Hematopoietic multipotent progenitor cell treated with erythropoietin and hydrocortisone succinate and interleukin-3 and kit ligand, for 4 days (in vitro differentiated cells): ENCODE measurements at regions not wholly inside any gene's neighbourhood (a gene's known extent, or its start where the extent isn't known, plus 50 kb on each side); places are given as distances from the start of the nearest gene placed in this dataset.
"Not testable (repeated sequence)": the region's sequence is repeated elsewhere in the genome, so short reads cannot be mapped to it uniquely, and the experiment has no call there.

Source experiments
- DNase-seq: peaks from one replicate; pipeline ENCODE4 v3.0.0-alpha.2; 2015

DNA sequence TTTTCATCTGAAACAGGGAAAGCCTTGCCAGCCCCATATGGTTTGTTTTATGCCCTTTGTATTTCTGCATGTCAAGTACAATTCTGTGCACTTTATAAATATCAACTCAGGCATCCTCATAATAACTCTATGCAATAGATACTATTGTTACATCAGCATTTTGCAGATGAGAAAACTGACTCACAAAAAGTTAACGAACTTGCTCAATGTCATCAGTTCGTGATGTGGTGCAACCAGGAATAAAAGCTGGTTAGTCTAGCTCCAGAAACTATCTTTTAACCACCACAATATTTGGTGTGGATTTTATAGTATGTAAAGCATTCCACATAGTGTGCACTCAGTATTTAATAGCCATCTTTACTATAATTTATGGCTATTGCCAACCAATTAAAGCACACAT is 134.9 kb downstream of the MRPS30 start:
- no peak for DNase-seq

DNA sequence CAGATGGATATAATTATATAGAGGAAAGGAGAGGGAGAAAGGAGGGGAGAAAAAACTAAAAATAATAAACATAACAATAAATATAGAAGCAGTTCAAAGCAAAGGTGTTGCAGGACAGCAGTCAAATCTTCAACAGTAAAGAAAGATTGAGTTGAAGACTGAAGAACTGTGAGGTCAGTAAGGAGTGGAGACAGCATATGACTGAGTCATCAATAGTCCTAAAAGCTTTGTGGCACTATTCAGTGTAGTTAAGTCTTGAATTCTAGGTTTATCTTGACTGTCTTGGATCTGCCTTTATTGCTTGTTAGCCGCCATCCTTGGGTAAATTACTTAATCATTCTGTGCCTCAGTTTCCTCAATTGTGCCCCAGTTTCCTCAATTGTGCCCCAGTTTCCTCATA is 137.0 kb downstream of the MRPS30 start:
- no peak for DNase-seq

DNA sequence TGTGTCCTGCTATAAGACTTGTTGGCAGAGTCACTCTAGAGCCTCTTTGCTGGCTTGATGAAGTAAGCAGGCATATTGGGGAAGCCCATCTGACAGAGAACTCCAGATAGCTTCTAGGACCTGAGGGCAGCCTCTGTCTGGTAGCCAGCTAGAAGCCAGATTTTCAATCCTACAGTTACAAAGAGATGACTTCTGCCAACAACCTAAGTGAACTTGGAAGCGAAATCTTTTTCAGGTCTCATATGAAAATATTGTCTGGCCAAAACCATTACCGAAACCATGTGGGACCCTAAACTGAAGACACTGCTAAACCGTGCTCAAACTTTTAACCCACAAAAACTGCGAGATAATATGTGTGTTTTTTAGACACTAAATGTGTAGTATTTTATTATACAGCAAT is 140.9 kb downstream of the MRPS30 start:
- no peak for DNase-seq

DNA sequence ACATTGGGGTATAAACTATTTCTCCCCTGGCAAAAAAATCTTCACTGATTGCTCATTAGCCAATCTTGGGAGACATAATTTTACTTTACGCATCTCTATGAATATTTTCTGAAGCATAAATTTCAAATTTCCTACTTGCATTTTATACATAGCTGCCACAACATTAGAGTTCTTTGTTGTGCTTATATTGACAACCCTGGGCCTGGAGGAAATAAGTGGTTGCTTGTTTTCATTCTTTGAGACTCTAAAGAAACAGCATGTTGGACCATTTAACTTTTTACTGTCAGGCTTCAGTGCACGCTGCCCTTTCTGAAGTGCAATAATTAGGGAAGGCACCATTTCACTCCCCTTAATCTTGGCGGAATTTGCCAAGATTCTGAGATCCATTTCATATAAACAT is 142.6 kb downstream of the MRPS30 start:
- DNase-seq: no peak

DNA sequence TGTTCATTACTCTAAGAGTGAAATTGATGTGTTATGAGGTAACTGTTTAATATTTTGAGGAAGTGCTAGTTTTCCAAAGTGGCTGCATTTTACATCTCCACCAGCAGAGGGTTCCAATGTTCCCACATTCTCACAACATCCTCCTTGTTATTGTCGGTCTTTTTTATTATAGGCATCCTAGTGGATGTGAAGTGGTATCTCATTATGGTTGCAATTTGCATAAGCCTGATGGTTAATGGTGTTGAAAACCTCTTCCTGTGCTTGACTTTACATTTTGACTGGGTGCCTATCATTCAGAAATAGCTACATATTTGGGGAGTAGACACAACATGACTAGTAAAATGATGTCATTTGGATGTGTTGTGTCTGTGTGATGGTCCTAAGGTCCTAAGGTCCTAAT is 143.6 kb downstream of the MRPS30 start:
- peak; percentile 65 for DNase-seq

DNA sequence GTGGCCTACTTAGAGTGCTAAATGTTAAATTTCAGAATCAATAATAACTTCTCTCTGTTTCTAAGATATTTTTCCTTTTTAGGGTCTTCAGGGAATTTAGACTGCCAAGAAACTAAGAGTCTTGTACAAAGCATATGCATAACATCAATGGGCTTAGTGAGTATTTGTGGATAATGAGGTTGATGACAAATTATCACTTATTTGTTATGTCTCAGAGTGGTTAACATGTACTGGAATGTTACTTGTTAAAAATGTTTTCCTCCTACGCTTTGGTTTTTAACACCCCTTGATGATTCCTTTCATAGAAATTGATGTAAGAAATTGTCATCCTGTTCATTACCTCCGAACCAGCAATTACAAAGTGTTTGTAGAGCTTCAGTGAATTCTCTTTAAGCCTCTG is 144.3 kb downstream of the MRPS30 start:
- no peak for DNase-seq

DNA sequence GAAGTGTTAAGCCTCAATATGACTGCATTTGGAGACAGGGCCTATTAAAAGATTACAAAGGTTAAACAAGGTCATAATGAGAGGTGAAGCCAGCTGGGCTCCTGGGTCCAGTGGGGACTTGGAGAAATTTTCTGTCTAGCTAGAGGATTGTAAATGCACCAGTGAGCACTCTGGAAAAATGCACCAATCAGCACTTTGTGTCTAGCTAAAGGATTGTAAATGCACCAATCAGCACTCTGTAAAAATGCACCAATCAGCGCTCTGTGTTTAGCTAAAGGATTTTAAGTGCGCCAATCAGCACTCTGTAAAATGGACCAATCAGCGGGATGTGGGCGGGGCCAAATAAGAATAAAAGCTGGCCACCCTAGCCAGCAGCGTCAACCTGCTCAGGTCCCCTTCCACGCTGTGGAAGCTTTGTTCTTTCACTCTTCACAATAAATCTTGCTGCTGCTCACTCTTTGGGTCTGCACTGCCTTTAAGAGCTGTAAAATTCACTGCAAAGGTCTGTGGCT is 150.3 kb downstream of the MRPS30 start:
- not testable (repeated sequence) for DNase-seq

DNA sequence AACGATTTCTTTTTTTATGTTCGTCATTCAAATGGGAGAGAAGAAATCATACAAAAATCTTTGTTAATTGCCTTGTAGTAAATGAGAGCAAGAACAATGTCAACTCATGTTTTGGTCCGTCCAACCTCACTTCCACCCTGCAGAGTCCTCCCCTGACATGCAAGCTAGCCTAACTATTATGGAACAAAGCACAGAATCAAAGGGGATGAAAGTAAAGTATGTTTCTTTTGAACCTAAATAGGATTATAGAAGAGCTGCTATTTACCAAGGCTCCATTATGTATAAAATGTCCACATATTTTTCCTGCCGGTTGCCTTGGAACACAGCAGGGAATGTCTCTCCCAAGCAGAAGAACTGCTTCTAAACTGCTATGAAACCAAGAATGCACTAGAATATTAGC is 161.1 kb downstream of the MRPS30 start:
- no peak for DNase-seq

DNA sequence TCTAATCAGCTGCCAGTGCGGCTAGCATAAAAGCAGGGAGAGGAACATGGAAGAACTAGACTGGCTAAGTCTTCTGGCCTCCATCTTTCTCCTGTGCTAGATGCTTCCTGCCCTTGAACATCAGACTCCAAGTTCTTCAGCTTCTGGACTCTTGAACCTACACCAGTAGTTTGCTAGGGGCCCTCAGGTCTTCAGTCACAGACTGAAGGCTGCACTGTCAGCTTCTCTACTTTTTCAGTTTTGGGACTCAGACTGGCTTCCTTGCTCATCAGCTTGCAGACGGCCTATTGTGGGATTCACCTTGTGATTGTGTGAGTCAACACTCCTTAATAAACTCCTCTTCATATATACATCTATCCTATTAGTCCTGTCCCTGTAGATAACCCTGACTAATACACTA is 162.2 kb downstream of the MRPS30 start:
- DNase-seq: not testable (repeated sequence)

DNA sequence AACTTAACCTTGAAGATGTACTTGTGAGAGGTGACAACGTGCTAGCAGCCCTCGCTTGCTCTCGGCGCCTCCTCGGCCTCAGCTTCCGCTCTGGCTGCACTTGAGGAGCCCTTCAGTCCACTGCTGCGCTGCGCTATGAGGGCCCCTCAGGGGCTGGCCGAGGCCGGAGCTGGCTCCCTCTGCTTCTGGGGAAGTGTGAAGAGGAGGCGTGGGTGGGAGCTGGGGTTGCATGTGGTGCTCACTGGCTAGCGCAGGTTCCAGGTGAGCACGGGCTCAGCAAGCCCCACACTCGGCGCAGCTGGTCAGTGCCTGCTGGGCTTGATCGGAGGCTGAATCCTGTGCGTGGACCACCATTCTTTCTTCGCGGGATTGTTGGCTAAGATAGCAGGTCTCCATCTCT is 166.1 kb downstream of the MRPS30 start:
- DNase-seq: no peak

DNA sequence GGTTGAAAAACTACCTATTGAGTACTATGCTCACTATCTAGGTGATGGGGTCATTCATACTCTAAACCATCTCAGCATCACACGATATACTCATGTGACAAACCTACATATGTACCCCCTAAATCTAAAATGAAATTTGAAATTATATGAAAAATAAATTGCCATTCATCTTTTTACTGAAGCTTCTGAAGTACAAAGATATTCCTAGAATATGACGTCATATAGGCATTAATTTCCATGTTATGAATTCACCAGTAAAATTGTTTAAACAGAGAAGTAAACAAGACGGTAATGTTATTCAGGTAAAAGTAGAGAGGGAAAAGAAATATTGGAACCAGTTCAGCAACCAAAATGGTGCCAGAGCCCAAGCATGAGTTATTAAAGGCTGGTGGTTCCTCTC is 173.0 kb downstream of the MRPS30 start:
- no peak for DNase-seq

DNA sequence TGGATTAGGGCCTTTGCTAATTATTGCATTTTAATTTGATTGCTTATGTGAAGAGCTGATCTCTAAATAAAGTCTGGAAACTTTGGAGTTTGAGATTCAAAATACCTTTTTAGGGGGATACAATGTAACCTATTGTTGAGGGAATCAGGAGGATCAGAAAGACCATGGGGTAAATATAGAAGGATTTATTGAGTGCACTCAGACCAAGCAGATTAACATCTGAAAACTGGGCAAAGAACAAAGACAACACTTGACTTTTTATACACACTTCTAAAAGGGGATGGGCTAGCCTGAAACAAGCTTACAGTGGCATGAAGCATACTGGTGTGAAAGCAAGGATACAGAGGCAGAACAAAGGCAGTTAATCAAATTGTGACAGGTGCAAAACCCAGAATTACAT is 174.3 kb downstream of the MRPS30 start:
- DNase-seq: no peak

DNA sequence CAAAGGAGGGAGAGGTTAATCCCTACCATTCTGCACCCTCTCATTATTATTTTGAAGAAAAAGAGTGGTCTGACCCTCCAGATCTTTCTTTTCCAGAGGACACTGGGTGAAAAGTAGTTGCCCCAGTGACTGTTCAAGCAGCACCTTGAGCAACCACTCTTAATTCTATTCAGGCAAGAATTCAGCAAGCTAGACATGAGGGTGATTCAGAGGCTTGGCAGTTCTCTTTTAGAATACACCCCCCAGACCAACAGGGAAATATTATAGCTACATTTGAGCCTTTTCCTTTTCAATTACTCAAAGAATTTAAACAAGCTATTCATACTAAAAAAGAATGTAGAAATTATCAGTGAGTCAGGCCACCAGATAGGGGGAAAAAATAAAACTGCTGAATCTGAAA is 178.3 kb downstream of the MRPS30 start:
- no peak for DNase-seq

DNA sequence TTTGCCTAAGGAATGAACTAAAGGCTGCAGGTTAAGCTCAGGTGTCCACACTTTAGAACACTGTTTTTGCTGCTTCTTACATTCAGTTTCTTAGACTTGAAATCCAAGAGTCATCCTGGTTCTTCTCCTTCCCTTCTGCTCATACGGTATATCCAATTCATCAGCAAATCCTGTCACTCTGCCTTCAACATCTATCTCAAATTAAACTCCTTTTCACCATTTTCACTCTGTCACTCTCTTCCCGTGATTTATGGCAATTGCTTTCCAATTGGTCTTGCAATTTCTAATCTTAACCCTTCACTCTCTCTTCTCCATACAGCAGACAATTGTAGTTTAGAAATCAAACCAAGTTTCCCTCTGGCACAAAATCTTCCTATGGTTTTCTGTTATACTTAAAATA is 182.9 kb downstream of the MRPS30 start:
- no peak for DNase-seq

DNA sequence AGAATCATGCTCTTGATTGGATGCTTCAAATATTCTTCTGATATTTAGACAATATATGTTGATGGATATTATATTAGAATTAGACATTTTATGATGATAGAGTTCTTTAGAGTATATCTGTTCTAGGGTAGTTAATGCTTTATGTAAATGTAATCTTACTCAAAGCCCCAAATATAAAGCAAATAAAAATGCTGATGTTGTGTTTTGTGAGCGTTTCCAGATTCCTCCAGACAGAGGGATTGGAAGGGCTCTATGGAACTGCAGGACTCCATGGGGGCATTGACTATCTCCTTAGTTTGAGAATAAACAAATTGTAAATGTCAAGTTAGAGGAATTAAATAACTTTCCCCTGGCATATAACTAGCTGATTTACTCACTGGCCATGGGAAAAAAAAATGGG is 184.5 kb downstream of the MRPS30 start:
- no peak for DNase-seq

DNA sequence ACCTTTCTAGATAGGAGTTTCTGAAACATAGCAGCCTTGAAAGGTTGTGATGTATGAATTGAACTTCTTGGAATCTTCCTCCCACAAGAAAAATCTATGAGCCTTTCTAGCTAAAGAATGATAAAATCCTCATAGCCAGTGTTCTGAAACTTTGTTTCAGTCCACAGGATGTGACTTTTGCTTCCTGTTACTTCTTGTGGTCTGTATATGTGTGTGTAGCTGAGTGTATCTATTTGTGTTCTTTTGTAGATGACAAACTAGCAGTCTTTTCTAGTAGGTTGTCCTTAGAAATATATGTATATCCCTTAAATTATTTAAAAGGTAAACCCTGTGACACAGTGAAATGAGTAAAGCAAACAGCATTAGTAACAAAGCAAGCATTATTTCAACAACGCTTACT is 188.8 kb downstream of the MRPS30 start:
- no peak for DNase-seq

DNA sequence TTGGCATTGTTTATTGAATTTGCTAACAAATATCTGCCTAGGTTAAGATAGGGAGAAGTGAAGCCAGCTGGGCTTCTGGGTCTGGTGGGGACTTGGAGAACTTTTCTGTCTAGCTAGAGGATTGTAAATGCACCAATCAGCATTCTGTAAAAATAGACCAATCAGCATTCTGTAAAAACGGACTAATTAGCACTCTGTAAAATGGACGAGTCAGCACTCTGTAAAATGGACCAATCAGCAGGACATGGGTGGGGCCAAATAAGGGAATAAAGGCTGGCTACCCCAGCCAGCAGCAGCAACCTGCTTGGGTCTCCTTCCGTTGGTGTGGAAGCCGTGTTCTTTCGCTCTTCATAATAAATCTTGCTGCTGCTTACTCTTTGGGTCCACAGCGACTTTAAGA is 198.4 kb downstream of the MRPS30 start:
- not testable (repeated sequence) for DNase-seq

DNA sequence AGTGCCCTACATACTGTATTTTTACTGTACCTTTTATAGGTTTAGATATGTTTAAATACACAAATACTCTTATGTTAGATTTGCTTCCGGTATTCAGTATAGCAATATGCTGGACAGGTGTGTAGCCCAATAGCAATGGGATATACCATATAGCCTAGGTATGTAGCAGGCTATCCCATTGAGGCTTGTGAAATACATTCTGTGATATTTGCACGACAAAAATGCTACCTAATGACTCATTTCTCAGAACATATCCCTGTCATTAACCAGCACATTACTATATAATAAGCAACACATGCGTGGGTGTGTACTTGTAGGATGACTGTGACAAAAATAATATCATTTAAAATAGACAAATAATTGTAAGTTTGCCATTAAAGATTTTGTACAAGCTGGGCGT is 208.8 kb downstream of the MRPS30 start:
- DNase-seq: no peak

DNA sequence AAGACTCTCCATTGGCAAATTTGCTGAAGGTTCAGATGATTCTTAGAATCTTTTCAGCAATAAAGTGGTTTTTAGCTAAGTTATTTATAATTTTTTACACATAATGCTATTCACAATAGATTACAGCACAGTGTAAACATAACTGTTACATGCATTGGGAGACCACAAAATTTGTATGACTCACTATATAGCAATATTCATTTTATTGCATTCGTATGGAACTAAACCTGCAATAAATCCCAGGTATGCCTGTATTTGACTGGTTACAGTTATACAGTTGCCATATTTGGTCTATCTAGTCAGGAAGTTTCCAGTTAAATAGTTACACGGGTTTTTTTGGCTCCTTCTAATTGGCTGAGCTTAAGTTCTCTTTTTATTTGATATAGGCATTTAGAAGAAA is 220.8 kb downstream of the MRPS30 start:
- DNase-seq: no peak

DNA sequence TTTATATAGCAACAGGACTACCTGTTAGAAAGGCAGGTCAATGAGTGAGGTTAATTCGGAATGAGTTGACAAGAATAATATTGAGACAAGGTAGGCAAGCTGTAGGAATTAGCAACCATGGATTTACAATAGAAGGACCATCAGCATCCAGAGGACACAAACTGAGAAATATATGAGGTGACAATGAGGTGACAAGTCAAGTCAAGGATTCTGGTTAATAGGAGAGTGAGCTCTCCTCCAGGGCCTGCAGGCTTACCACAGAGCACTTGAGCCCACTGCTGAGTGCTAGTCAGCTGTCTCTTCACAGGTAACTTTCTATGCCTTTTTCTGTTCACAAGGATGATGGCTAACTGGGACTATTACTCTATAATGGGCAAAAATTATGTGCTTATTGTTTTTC is 227.2 kb downstream of the MRPS30 start:
- no peak for DNase-seq

DNA sequence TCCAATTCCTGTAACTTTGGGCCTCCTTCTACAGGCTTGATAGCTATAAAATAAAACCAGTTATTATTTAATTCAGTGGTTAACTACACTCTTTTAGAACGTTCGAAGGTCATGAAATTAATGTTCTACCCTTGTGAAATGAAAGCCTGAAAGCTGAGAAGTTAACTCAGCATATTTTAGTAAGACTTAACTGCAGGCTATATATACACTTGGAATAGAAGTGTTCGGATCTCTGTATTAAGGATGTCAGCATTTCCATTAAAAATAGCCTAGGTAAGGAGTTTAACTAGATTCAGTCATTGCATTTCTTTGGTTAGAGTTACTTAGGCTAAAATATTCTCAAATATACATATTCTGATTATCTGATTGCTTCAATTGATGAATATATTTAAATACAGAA is 229.2 kb downstream of the MRPS30 start:
- DNase-seq: no peak

DNA sequence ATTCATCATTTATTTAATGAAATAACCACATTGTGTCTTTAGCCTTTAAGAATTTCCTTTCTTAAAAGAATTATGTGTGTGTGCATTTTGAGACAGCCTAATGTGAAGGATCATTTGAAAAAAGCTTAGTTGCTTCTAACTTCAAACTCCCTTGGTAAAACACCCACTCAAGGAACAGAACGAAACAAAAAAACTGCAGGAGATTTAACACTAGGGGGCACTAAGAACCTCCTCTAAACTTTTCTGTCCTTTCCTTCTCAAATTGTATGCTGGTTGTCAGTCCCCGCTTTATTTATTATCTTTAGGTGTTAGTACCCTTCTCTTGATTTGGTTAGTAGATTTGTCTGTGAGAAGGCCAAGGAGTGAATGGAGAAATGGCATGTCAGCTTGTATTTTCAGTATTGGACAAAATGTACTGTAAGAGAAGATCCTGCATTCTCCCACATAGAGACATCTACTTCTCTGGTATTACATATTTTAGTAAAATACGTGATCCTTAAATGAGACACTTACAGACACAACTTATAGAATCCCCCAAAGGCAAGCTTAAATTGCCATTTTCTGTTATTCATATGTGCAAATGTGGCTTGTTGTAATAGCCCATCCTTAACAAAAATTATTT is 229.7 kb downstream of the MRPS30 start:
- DNase-seq: peak; percentile 62

DNA sequence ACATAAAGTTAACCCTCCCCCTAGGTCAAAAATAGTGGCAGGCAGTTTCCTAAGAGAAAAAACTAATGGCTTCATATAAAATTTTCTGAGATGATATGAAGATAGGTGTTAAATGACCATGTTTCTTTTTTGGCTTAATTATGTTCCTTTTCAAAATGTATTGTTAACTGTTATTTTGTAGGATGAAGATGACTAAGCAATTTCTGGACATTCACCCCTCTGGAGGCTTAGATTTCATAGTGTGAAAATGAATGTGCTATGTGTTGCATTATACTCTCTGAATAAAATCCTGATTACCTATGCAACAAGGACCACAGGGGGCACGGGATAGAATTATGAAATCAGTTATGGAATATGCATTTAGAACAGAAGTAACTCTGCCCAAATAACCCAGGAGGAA is 233.5 kb downstream of the MRPS30 start:
- peak; percentile 0 for DNase-seq

DNA sequence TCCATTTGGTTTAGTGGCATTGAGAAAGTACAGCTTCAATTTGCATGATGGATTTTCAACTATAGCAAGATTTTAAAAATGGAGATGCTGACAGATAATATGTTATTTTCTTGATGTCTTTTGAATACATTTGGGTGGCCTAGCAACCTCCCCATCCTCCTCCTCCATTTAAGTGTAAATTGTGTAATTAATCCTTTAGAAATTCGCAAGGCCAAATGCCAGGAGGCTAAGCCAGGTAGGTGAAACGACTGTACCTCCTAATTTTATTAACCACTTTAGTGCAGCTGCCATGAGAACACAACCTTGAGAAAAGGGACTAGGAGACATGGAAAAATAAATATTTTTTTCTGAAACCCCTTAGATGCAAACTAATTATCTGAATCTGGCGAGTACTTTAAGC is 248.8 kb downstream of the MRPS30 start:
- no peak for DNase-seq

DNA sequence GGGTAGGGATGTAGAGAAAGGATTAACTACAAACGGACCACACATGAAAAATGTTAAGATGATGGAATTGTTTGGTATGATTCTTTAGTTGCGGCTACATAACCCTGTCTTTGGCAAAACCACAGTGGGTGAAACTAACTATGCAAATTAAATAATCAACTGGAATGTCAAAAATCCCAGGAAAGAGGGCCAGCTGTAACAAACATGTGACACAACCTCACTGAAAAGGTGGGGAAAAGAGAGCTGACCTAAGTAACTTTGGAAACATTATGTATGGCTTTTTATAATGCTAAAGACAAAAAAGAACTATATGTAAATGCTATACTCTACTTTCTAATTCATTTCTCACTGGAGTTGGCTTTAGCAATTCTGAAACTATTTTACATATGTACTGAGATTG is 252.0 kb downstream of the MRPS30 start:
- no peak for DNase-seq

DNA sequence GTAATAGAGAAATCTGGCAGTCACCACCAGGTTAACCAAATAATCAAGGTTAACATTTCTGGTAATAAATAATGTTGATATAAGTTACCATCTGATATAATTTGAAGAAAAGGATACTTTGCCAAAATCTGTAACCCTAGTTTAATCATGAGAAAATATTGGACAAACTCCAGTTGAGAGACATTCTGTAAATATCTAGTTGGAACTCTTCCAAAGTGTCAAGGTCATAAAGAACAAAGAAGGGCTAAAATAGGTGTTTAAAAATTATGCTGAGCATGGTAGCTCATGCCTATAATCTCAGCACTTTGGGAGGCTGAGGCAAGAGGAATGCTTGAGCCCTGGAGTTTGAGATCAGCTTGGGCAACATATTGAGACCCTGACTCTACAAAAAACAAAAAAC is 253.3 kb downstream of the MRPS30 start:
- DNase-seq: no peak
